ENCODE measurements at regions not wholly inside any gene's neighbourhood (a gene's known extent, or its start where the extent isn't known, plus 50 kb on each side); places are given as distances from the start of the nearest gene placed in this dataset.
A peak's percentile ranks its signal among the peaks of the same experiment; 100 is the strongest.

GRCh38 chr12:125674554-125675338 is 609.5 kb downstream of the AACS start:
- no peak for DNase-seq

DNA sequence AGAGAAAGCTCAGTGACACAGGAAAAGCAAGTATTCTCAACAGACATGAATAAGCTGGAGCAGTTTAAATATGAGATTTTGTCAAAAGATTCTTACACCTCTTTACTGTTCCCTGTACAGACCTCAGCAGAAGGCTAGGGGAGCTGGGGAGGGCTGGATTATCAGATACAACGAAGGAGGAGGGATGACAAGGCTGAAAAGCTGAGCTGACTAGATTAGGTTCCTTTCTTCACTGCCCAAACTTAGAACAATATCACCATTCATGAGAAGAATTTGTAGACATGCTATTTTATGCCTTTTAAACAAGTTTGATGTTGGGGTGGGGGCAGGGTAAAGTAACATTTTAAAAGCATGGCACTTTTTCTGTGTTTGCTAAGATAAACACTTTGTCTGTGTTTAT is 611.1 kb downstream of the AACS start:
- DNase-seq, result no peak

DNA sequence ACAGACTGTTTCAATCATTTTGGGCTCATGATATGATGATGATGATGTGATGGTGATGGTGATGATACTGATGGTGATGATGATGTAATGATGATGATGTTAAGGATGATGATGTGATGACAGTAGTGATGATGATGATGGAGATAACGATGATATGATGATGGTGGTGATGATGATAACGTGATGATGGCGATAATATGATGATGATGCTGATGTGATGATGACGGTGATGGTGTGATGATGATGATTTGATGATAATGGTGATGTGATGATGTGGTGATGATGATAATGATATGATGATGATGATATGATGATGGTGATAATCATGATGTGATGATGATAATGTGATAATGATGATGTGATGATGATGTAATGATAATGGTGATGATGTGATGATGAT is 612.6 kb downstream of the AACS start:
- no peak for DNase-seq

DNA sequence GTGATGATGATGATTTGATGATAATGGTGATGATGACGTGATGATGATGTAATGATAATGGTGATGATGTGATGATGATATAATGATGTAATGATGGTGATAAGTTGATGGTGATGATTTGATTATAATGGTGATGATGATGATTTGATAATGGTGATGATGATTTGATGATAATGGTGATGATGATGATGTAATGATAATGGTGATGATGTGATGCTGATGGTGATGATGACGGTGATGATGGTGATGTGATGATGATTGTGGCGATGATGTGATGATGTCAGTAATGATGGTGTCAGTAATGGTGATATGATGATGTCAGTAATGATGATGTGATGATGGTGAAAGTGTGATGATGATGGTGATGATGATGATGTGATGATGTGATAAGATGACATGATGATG is 613.4 kb downstream of the AACS start:
- no peak for DNase-seq

DNA sequence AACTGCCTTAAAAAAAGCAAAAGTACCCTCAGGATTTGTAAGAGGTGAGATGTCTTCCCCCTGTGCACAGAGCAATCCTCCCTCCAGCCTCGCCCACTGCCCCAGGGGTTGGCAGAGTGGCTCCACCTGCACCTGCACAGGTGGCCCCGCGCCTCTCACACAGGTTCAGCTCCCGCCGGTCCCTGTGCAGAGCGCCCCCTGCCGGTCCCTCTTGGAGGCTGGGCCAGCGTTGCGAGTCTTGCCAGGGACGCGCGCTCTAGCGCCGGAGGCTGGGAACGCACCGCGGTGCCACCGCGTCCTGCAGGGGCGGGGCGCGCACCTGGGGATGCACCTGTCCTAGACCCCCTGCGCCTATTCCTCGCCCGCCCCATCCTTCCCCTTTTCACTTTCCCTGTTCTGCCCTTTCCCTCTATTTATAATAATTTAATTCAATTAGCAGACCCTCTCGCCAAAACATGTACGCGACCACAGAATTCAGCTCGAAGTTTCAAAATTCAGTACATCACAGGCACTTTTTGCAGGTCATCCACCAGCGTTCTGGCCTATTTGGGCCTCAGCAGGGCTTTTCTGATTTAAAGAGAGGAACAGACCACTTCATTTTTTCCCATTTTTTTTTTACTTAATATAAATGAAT is 618.6 kb downstream of the AACS start:
- no peak for DNase-seq

- DNase-seq, result no peak
These were observed 619.9 kb downstream of the AACS start for GRCh38 chr12:125684968-125685790.

DNA sequence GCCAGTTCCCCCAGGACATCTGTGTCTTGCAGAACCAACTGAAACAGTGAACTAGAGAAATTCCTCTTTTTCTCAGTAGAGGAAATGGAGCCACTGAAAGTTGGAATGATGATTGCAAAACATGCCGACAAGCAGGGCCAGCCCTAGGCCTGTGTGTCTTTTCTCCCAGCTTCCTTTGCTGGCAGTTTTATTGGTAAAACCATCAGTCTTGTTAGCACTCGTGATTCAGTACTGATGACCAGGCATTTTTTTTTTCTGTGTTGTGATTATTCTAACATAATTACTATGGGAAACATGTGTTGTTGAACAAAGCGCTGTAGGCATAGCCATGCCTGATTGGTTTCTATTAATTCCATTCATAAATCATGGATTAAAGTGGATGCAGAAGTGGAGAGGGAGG is 620.7 kb downstream of the AACS start:
- peak in 1 of 3 donors; percentile 46 for DNase-seq

GRCh38 chr12:125687403-125687802 is 622.2 kb downstream of the AACS start:
- no peak for DNase-seq

- no peak for DNase-seq
These were observed 622.6 kb downstream of the AACS start for GRCh38 chr12:125687820-125688219.

DNA sequence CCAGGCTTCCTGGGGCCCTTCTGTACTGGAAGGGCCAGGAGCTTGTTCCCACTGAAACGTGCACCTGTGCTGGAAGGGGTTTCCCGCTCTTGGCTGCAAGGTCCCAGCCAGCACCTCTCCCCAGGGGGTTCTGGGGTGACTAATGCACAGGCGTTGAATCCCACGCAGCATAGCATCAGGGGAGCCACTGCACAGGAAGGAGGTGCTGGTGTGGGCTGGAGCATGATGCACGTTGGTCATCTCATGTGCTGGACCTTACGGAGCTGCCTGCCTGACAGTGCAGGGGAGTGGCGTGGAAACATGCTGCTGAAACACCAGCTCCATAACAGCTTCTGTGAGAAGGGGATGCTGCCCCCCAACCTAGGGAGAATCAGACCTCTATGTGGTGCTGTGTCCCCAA is 623.0 kb downstream of the AACS start:
- DNase-seq, result no peak

DNA sequence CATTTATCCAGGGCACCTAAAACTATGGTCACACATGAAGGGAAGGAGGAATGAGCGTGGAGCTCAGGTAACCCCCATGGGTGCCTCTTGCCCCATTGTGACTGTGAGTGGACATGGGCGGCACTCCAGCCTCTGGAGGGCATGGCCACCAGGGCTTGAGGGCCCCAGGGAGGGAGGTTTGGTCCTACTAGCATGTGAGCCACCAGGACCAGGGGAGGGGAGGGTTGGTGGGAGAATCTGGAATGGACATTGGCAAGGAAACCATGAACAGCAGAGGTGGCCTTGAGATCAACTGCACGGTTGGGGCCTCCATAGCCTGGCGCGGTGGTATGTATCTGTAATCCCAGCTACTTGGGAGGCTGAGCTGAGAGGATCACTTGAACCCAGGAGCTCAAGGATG is 623.6 kb downstream of the AACS start:
- no peak for DNase-seq

GRCh38 chr12:125689576-125690410 is 624.6 kb downstream of the AACS start:
- no peak for DNase-seq

DNA sequence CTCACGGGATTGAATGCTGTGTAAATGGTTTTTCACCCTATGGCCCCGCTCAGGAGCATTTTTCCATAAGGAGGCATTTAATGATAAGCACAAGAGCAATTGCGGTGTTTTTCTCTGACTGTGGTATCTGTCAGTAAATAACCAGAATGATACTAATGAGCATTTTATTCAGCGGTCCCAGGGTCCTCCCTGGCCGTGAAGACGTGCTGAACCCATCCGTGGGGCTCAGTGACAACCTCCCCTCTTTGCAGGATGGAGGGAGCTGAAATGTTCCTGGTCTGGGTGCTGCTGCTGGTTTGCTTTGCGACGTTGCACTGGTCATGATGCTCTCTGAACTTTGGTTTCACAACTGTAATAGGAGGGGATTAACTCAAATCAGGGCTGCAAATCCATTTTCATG is 625.6 kb downstream of the AACS start:
- DNase-seq, result no peak

DNA sequence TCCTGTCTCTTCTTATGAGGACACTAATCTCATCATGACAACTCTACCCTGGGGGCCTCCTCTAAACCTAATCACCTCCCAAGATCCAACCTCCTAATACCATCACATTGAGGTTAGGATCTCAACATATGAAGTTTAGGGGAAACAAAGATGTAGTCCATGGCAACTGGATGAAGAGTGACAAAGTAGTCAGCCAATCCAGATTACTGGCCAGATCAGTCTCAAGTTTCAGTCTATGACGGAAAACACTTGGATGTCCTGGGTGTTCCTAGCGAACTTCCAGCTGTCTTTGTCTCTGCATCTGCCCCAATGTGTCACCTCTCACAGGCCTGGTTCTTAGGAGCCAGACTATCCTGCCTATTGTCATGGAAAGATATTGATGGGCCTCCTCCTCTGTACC is 630.8 kb downstream of the AACS start:
- no peak for DNase-seq

- DNase-seq, result no peak
These were observed 639.6 kb downstream of the AACS start for GRCh38 chr12:125704803-125705202.

DNA sequence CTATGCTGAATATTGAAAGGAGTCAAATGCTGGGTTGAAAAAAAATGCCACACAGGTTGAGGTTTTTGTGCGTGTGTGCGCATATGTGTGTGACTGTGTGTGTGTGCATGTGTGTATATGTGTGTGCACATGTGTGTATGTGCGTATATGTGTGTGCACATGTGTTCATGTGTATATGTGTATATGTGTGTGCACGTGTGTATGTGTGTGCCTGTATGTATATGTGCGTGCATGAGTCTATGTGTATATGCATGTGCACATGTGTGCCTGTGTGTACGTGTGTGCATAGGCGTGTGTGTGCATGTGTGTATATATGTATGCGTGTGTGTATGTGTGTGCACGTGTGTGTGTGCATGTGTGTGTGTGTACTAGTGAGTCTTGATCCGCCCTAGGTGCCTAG is 655.7 kb downstream of the AACS start:
- no peak for DNase-seq

- DNase-seq, result no peak
These were observed 668.9 kb downstream of the AACS start for GRCh38 chr12:125734137-125734536.

GRCh38 chr12:125738211-125738610 is 673.0 kb downstream of the AACS start:
- no peak for DNase-seq

- no peak for DNase-seq
These were observed 677.2 kb downstream of the AACS start for GRCh38 chr12:125742413-125742812.

DNA sequence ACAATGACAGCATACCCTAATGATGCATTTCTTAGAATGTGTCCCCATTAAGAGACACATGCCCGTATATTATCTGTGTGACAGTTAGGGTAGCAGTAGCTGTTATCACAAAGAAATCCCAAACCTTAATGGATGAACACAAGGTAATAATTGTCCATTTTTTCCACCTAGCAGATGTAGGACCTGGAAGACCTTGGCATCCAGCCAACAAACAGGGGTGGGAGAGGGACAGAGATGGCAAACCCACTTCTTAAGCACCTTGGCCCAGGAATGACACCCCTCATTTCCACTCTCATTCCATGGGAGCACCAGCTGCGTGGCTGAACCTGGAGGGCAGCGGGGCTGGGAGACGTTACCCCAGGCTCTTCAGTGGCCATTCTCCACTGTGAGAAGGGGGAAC is 679.0 kb downstream of the AACS start:
- DNase-seq, result no peak

DNA sequence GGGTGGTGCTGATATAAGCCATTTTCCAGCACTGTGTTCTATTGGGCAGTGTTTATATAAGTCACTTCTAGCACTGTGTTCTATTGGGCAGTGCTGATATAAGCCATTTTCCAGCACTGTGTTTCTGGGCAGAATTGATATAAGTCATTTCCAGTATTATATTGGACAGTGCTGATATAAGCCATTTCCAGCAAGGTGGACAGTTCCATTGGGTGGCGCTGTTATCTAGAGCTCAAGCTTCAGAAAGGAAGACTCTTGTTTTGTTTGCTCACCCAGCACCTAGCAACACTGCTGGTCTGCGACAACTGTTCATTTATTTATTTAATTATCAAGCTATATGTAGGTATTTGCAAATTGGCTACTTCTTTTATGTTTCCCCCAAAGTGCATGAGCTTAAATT is 690.3 kb downstream of the AACS start:
- DNase-seq, result no peak

GRCh38 chr12:125766091-125766490 is 700.9 kb downstream of the AACS start:
- DNase-seq, result no peak

All from muscle of back (tissue), 3 donors.